Tibial nerve (tissue), 4 donors: ENCODE measurements at regions not wholly inside any gene's neighbourhood (a gene's known extent, or its start where the extent isn't known, plus 50 kb on each side); places are given as distances from the start of the nearest gene placed in this dataset.
"Not testable (repeated sequence)": the region's sequence is repeated elsewhere in the genome, so short reads cannot be mapped to it uniquely, and the experiment has no call there.

ENCODE experiments used
- DNase-seq, 2 donors: peaks; one replicate each; pipeline ENCODE4 v3.0.0-alpha.2; 2019; ENCODE audit warnings: low spot score in 2 of 2
- H3K27ac ChIP-seq, 4 donors: fragments of 200-600 bp; sonication (generic) in 3 of 4; one replicate each; pipeline ENCODE4 v1.5.1; 2017 to 2019; ENCODE audit warnings: mild to moderate bottlenecking in 1 of 4
- H3K27me3 ChIP-seq, 2 donors: fragments of 200-600 bp; sonication (generic) in 1 of 2; one replicate each; pipeline versions ENCODE4 v1.5.1 to v1.6.0; 2017 to 2019
- H3K36me3 ChIP-seq, 3 donors: fragments of 200-600 bp; sonication (generic); one replicate each; pipeline ENCODE4 v1.5.1; 2018 to 2019
- H3K4me1 ChIP-seq, 4 donors: fragments of 200-600 bp; sonication (generic) in 3 of 4; one replicate each; pipeline ENCODE4 v1.5.1; 2017 to 2019
- H3K4me3 ChIP-seq, 4 donors: fragments of 200-600 bp; sonication (generic) in 3 of 4; one replicate each; pipeline ENCODE4 v1.5.1; 2017 to 2019; ENCODE audit warnings: mild to moderate bottlenecking in 1 of 4, moderate library complexity in 1 of 4
- H3K9me3 ChIP-seq, 4 donors: fragments of 200-600 bp; sonication (generic) in 3 of 4; one replicate each; pipeline ENCODE4 v1.5.1; 2017 to 2019
- CTCF ChIP-seq, 5 experiments: fragments of 200-600 bp in 3 of 5; fragments of 450-650 bp in 2 of 5; sonication (generic) in 3 of 5; IDR thresholded peaks; one replicate each; pipeline ENCODE4 v1.5.1; 2016 to 2019; ENCODE audit warnings: antibody characterized with exemption in 5 of 5, mild to moderate bottlenecking in 3 of 5, moderate library complexity in 2 of 5
- EP300 ChIP-seq, 2 donors: sonication (generic); formaldehyde crosslinking; IDR thresholded peaks; one replicate each; pipeline ENCODE4 v1.6.1; 2017; ENCODE audit warnings: antibody characterized with exemption in 2 of 2, mild to moderate bottlenecking in 1 of 2
- POLR2A ChIP-seq, 2 donors: fragments of 450-650 bp; IDR thresholded peaks; one replicate each; pipeline ENCODE4 v1.6.1; 2017; ENCODE audit warnings: antibody characterized with exemption in 2 of 2, mild to moderate bottlenecking in 2 of 2, moderate library complexity in 2 of 2
- WGBS, 2 donors: methylation state at CpG; one replicate each; pipeline ENCODE4 v1.1.5; 2018; 5-methylcytosine and 5-hydroxymethylcytosine counted together

- not testable (repeated sequence) for H3K4me1 ChIP-seq, H3K36me3 ChIP-seq, H3K27ac ChIP-seq, H3K4me3 ChIP-seq, DNase-seq, H3K27me3 ChIP-seq
- H3K9me3 ChIP-seq: peaks cover 0 to 18% (median 2%) of the 10 kb centered on the region in 4 donors
- 57 to 66% methylated on average over 3 of the region's 3 CpGs for WGBS, 2 donors
These were observed 69.1 kb downstream of the ZNF518B start for GRCh38 chr4:10388146-10388545.

- Histone ChIP-seq H3K4me1 (no peaks in the 10 kb centered on the region), H3K36me3 (no peaks in the 10 kb centered on the region), H3K9me3 (peaks cover 0 to 6% (median 0%) of the 10 kb centered on the region in 4 donors), H3K4me3 (no peak overlapping the region), H3K27me3 (no peaks in the 10 kb centered on the region), H3K27ac (no peak overlapping the region)
- 79 to 89% methylated on average over 3 of the region's 3 CpGs for WGBS, 2 donors
- TF ChIP-seq EP300 (IDR thresholded peaks at IDR 0.05) (no peak), POLR2A (IDR thresholded peaks at IDR 0.05) (no peak), CTCF (IDR thresholded peaks at IDR 0.05) (no peak)
- no peak for DNase-seq
These were observed 71.2 kb downstream of the ZNF518B start for GRCh38 chr4:10385994-10386394.

GRCh38 chr4:10384974-10385373 is 72.3 kb downstream of the ZNF518B start:
- Histone ChIP-seq H3K27ac (no peak overlapping the region), H3K36me3 (no peaks in the 10 kb centered on the region), H3K27me3 (no peaks in the 10 kb centered on the region), H3K4me1 (no peaks in the 10 kb centered on the region), H3K4me3 (no peak overlapping the region), H3K9me3 (no peaks in the 10 kb centered on the region)
- TF ChIP-seq CTCF (IDR thresholded peaks at IDR 0.05): no peak
- no peak for TF ChIP-seq POLR2A (IDR thresholded peaks at IDR 0.05)
- no peak for TF ChIP-seq EP300 (IDR thresholded peaks at IDR 0.05)
- DNase-seq: no peak
- 70 to 76% methylated on average over 1 of the region's 1 CpG for WGBS, 2 donors

GRCh38 chr4:10383417-10383816 is 73.8 kb downstream of the ZNF518B start:
- no peaks in the 10 kb centered on the region for H3K27me3 ChIP-seq
- H3K27ac ChIP-seq: no peak overlapping the region
- H3K4me3 ChIP-seq: no peak overlapping the region
- H3K36me3 ChIP-seq: no peaks in the 10 kb centered on the region
- H3K9me3 ChIP-seq: no peaks in the 10 kb centered on the region
- WGBS, 2 donors: 61 to 63% methylated on average over 3 of the region's 3 CpGs
- DNase-seq: no peak
- no peaks in the 10 kb centered on the region for H3K4me1 ChIP-seq
- TF ChIP-seq CTCF (IDR thresholded peaks at IDR 0.05) (no peak), EP300 (IDR thresholded peaks at IDR 0.05) (no peak), POLR2A (IDR thresholded peaks at IDR 0.05) (no peak)

- H3K27me3 ChIP-seq, DNase-seq, H3K36me3 ChIP-seq, H3K27ac ChIP-seq, H3K9me3 ChIP-seq, H3K4me3 ChIP-seq, H3K4me1 ChIP-seq: not testable (repeated sequence)
- 95 to 100% methylated on average over 1 of the region's 1 CpG for WGBS, 2 donors
These were observed 75.1 kb downstream of the ZNF518B start for GRCh38 chr4:10382171-10382570.

- no peak overlapping the region for H3K27ac ChIP-seq
- TF ChIP-seq CTCF (IDR thresholded peaks at IDR 0.05) (no peak), EP300 (IDR thresholded peaks at IDR 0.05) (no peak)
- H3K4me3 ChIP-seq: no peak overlapping the region
- no peaks in the 10 kb centered on the region for H3K36me3 ChIP-seq
- H3K4me1 ChIP-seq: no peaks in the 10 kb centered on the region
- no peak for DNase-seq
- WGBS, 2 donors: 68 to 73% methylated on average over 4 of the region's 4 CpGs
- no peaks in the 10 kb centered on the region for H3K27me3 ChIP-seq
- H3K9me3 ChIP-seq: no peaks in the 10 kb centered on the region
These were observed 76.1 kb downstream of the ZNF518B start for GRCh38 chr4:10381146-10381545.
